GM19239 (cell line): ENCODE measurements at regions not wholly inside any gene's neighbourhood (a gene's known extent, or its start where the extent isn't known, plus 50 kb on each side); places are given as distances from the start of the nearest gene placed in this dataset.

Experiments used
- DNase-seq: peaks from one replicate; pipeline ENCODE4 v3.0.0; 2011; ENCODE audit warnings: low spot score; ENCODE audit not compliant: insufficient read length
- FAIRE-seq: peaks from 2 replicates; lab custom pipeline; 2011; peaks lifted over from hg19 to GRCh38; lab: Jason Lieb, UNC

DNA sequence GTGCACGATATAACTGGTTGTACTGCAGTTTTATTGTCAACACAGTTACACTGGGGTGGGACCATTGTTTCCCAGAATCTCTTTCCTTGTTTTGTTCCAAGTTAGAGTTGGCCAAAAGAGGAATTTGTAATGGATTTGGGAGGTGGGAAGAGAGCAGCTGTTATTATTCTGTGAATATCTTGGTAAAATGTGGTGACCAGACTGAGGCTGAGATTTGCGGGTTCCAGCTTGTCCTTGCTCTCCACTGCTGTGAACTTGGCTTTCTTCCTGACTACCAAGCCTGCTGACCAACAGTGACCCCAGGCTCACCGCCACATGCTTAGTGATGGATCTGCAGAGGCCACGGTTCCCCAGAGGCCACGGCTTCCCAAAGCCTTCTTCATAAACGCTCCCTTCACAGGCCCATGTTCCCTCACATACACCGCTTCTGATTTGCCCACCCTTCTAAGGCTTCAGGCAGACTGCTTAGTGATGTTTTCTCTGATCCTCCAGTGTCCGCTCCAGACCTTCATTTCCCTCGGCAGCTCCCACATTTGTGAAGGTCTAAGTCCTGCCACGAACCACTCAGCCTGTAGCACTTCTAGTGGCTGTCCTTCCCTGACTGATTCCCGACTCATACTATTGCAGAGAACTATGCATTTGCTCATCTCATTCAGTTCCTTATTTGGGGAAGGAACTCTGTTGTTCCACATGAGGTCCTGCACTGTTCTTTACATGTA is 525.5 kb upstream of the RGMA start:
- DNase-seq = no peak
- no peak for FAIRE-seq

DNA sequence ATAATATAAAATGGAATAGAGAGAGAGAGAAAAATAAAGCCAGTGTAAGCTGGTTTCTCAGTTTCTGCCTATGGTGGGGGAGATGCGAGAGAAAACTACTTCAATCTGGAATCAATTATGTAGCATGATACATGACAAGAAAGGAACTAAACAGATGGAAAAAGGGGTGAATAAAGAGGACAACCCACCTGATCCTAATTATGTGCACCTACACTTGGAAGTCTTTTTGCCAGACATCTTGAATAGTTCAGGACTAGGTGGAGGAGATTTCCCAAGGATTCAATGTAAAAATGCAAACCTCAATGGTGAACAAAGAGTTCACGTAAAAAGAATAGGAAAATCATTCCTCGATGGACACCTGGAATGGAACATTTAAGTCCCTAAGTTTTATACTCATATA is 524.4 kb upstream of the RGMA start:
- FAIRE-seq = no peak
- DNase-seq = no peak

DNA sequence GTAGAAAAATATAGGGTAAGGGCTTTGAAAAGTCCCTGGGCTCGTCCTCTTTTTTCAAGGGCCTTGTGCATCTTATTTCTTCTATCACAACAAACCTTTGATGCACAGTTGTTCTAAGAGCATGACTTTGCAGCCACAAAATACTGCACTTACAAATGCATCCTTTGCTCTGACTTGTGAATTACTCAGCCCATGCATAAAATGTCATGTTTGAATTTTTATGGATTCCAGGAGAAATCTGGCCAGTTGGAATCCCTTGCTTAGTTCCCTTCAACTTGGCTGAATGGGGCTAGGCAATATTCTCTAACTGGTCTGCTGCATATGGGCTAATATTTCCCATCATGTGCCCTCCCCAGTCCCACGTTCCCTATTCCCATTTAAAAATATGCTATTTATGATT is 523.9 kb upstream of the RGMA start:
- FAIRE-seq (no peak), DNase-seq (no peak)

DNA sequence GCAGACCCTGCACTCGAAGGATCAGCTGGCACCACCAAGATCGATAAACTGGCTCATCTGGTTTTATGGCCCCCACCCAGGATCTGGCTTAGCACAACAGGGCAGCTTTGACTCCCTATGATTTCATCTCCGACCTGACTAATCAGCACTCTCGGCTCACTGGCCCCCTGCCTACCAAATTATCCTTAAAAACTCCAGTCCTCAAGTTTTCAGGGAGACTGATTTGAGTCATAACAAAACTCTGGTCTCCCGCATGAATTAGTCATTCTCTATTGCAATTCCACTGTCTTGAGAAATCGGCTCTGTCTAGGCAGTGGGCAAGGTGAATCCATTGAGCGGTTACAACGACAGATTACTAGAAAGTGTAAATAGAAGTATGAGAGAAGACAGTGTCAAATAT is 521.9 kb upstream of the RGMA start:
- DNase-seq = no peak
- FAIRE-seq = no peak

DNA sequence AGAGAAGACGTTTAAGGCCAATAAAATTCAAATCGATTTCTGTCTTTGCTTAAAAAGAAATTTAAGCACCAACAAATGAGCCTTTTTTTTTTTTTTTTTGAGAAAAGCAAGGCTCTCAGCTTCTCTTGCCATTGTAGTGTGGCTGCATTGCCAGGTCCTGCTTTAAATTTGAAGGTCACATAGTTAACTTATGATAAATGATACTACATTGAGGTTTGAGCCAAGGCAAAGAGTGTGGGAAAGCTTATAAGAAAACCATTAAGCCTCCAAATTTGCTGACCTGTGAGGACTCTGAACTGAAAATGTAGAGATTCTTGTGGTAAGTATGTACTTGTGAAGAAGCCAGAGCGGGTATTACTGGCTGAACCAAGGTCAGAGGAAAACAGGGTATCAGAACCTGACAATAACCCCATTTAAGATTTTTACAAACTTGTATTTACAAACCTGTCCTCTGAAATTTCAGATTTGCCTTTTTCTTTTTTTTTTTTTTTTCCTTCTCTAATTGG is 519.7 kb upstream of the RGMA start:
- no peak for DNase-seq
- no peak for FAIRE-seq

DNA sequence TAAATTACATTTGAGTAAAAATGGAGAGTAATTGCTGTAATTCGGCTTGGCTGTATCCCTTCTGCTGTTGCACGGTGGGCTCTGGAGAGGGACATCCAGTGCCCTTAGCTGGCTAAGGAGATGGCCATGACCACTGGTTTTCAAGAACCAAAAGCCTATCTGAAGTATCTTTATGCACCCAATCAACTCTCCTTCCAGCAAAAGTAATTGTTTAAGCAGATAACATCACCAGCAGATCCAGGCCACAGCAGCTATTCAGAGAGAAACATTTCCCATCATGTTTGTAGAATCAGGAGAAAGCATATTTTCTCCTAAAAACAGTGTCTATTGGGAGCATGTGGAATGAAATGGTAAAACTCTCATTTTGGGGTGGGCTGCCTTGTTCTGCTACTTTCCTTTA is 514.5 kb upstream of the RGMA start:
- no peak for FAIRE-seq
- no peak for DNase-seq

DNA sequence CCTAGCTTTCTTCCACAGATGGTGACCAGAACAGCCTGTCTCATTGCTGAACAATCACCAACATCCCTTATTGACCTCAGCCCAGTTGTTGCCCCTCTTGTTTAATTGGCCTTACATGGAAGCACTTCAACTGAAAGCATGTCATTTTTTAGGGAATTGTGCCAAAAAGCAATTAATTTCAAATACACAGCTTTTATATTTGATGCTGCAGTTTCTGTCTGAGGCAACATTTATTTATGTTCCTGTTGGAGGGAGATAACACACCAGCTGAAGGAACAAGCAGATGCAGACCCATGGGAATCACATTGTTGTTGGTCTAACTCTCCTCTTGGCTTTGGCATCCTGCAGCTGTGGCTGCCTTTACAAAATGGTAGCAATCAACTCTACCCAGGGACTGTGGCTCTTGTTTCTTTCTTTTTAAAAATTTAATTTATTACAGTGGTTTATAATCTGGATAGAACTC is 498.1 kb upstream of the RGMA start:
- DNase-seq = no peak

DNA sequence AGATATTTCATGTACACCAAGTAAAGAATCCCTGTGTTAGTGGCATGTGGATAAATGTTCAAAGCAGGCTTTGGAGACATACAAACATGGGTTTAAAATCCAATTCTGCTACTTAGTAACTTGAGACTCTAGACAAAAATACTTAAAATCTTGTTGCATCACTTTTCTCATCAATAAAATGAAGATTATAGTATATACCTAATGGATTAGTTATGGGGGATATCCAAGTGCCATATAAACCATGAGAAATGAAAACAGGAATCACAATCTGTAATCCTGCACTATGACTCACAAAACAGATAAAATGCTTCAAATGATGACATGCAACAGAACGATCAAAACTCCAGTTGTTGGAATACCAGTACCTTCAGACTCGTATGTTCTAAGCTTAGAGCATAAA is 496.0 kb upstream of the RGMA start:
- FAIRE-seq (no peak), DNase-seq (no peak)

More for the DNA sequence above, 498.1 kb upstream of the RGMA start:
- FAIRE-seq = no peak

DNA sequence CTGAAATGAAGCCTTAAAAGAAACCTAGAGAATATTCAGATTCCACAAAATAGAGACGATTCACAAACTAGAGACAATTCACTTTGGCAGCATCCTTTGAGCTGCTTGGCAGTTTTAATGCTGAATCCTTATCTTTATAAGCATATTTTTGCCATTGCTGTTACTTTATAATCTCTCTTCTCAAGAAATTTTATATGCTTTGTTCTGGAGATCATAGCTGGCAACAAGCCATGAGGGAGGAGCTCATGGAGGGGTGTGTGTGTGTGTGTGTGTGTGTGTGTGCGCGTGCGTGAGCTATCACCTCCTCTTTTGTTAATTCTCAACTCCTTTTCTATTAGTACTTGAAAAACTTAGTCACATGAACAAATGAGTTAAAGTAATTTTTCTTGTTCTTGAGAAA is 495.0 kb upstream of the RGMA start:
- no peak for FAIRE-seq

DNA sequence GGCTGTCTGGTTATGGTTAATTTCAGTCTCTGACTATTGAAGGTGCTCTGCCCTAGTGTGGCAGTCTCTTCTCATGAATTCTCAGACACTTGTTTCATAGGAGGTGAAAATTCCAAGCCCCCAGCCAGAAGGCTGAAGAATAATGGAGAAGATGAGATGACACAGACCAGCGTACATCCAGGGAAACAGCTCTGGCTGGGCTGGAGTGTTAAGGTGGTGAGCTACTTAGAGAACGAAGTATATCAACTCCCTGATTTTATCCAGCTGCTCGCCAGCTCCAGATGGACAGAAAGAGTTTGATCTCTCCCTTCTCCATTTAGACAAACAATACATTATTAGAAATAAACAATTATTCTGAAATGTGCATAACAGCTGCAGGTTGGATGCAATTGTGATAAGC is 494.5 kb upstream of the RGMA start:
- FAIRE-seq (no peak), DNase-seq (no peak)

More for the DNA sequence above, 495.0 kb upstream of the RGMA start:
- no peak for DNase-seq

DNA sequence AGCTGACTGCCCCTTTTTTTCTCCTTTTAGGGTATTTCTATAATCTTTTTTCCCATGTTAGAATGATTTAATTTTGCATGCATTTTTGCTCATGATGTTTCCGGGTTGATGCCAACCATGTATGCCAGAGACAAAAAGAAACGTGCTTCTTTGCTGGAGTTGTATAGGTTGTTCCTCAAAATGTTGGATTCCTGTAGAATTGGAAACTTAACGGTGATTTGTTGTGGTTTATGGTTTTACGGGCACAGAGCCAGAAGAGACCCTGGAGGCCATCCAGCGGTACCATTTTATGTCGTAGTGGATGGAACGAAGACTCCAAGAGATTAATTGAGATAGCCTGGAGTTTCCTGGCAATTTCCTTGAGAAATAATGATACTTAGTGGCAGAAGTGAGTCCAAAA is 481.5 kb upstream of the RGMA start:
- FAIRE-seq (no peak), DNase-seq (no peak)

DNA sequence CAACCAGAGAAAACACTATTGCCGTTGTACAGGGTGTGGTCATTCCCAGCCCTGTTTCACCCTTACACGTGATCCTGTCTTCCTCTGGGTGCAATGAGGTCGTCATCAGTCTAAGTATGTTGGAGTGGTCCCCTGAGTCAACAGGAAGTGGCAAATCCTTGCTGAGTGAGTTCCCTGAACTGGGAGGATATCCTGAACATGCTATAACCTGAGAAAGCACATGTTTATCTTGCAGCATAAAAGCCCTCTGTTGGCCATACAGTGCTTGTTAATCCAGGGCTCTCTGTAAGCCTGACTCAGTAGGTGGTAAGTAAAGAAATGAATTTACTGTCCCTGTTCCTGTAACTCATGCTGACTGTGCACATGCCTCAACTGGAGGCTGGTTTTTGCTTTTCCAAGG is 477.8 kb upstream of the RGMA start:
- no peak for DNase-seq

DNA sequence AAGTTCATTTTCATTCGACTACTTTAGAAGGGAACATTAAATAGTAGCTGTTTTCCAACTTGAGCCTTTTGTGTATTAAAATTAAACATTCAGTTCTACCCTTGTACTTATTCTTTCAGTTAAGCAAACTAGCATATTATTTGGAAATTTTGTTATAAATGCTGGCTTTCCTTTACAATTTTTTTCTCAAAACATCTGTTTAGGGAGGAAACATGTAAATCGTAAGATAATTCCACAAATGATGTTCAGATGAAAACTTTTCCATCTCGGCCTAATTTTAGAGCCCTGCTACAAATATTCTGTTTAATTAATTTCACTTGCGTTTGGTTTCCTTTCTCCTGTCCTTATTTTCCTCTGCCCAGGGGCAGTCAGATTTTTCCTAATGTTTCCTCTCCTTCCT is 476.2 kb upstream of the RGMA start:
- DNase-seq = no peak
- FAIRE-seq = no peak

More for the DNA sequence above, 477.8 kb upstream of the RGMA start:
- no peak for FAIRE-seq

DNA sequence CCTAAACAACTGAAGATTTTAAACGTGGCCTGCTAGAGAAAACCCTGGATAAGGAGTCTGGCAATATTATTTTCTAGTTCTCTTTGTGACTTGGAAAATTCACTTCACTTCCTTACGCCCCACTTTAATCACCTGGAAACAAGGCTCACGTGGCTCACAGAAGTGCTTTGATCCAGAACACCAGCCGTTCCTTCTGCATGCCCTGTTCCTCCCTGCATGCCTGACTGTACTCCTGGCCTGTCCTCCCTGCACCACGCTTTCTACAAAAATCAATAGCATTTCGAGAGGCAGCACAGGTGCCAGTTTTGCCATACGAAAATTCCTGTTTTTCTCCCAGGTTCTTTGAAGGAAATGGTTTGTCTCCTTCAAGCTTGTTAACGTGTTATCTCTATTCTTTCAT is 474.2 kb upstream of the RGMA start:
- FAIRE-seq (no peak), DNase-seq (no peak)

DNA sequence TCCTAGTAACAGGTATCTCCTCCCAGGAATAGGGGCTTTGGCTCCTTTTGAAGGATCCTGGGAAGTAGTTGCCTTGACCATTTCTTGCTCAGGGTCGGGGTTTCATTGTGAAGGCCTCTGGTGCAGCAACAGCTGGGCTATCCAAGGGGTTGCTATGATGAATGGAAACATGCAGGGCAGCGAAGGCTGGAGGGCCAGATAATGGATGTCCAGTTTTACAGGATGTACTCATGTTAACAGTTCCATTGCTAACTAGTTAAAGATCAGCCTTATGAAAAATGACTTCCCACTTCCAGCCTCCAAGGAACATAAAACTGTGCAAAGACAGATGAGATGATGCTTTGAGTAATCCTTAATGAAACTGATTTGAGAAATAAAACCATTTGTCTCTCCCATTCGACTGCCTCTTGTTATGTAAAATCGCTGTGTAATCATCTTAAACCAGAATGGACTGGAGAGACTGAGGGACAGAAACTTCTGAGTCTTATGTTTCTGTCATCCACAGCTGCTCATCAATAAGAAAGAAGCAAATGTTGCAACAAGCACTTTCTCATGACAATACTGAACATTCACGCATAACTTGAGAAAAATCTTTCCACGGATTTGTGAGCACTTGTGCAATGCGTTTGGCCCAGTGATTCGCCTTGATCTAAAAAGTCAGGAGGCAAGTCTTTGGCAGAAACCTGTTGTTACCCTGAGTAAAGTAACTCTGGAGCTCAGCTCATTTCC is 473.5 kb upstream of the RGMA start:
- DNase-seq (no peak), FAIRE-seq (no peak)

DNA sequence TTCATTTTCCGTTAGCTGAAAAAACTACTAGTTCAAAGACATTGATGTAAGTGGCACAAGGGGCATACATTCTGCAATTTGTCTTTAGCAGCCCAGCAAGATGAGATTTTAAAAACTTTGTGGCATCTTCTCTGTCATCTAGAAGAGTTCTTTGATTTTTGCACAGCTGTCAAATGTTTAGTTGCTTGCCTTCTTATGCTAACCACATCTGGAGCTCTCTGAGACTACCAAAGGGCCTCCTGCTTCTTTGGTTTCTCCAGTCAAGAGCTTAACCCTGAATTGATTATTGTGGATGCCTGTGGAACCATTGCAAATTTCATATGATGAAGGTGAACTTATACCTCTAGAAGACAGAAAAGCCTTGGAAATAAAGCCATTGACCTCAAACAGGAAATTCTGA is 468.7 kb upstream of the RGMA start:
- DNase-seq = no peak
- no peak for FAIRE-seq

DNA sequence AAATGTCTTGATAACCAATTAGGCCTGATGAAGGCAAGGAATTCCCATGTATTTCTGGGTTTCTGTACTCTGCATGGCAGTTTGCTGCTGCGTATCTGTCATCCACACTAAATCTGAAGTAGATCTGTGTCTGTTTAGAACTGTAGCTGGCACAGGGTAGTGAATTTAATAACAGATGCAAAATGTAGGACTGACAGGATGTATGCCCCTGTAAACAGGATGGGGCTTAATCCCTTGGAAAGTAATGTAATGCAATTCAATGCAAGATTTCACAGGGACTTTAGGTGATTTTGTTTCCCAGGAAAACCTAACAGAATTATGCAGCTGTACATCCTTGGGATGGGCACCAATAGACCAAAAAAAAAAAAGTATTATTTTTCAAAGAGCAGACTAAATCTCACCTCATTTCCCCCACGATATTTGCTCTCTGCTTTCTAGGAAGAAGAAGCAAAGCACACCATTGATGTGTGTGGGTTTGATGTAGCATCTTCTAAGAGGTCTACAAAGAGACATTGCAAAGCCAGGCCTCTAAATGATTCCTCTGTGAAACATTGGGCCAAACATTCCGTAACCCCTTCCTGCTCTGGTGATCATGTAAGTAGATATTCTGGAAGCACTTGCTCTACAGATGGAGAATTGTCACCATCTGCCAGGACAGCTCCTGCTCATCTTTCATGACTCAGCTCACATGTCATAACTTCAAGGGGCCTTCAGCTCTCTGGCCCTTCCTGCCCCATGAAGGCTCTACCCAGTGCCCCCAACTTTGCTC is 464.3 kb upstream of the RGMA start:
- FAIRE-seq (no peak), DNase-seq (no peak)

DNA sequence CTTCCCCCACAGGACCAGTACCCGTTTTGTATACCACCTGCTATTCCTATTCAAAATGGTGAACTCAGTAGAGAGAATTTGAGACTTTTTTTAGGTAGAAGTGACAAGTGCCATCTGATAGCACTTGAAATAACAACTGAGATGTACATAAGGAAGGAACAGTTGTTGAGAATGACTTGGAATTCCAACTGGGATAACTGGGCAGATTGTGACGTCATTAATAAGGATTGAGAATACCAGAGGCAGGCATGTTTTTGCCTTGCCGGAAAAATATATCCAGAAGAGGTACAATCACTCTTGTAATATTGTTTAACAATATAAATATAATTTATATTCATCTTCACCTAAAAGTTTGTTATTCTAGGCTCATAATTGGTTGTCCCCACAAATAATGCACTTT is 454.1 kb upstream of the RGMA start:
- FAIRE-seq (no peak), DNase-seq (no peak)

DNA sequence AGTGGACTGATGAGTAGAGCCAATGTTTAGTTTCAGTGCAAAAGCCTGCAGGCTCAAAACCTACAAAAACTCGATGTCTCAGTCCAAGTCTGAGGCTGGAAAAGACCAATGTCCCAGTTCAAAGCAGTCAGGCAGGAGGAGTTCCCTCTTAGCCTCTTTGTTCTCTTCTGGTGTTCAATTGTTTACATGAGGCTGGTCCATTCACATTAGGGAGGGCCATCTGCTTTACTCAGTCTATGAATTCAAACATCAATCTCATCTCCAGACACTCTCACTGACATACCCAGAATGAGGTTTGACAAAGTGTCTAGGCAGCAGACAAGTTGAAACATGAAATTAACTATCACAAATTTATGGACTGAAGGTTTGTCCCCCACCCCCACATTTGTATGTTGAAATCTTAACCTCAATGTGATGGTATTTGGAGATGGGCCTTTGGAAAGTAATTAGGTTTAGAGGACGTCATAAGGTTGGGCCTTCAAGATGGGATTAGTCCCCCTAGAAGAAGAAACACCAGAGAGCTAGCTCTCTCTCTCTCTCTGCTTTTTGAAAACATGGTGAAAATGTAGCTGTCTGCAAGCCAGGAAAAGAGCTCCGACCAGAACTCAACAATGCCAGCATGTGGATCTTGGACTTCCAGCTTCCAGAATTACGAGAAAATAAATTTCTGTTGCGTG is 438.5 kb upstream of the RGMA start:
- FAIRE-seq (no peak), DNase-seq (no peak)

DNA sequence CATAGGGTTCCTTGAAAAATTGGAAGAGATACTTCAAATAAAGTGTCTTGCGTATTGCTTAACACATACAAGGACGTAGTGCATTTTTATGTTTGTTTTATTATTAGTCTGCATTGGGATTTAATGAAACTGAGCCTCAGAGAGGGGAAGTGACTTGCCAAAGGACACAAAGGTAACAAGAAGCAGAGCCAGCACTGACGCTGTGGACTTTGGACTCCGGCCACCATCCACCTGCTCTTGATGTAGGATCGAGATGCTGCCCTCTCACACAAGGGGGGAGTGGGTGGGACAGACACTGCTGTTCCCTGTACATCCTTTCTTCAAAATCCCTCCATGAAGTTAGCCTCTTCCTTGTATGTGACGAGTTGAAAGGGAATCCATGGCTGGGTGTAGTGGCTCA is 435.4 kb upstream of the RGMA start:
- DNase-seq (no peak), FAIRE-seq (no peak)
